Liver (tissue), 8 donors: ENCODE measurements at regions not wholly inside any gene's neighbourhood (a gene's known extent, or its start where the extent isn't known, plus 50 kb on each side); places are given as distances from the start of the nearest gene placed in this dataset.

ENCODE experiments used
- DNase-seq: peaks from one replicate; pipeline ENCODE4 v3.0.0-alpha.2; 2017; ENCODE audit warnings: low spot score
- H3K27ac ChIP-seq, 2 donors: one replicate each; pipeline ENCODE4 v1.7.0; 2013; ENCODE audit warnings: inconsistent platforms in 2 of 2, low read length in 2 of 2, control low read depth in 1 of 2, low read depth in 1 of 2, mild to moderate bottlenecking in 1 of 2
- H3K27me3 ChIP-seq, 4 donors: one replicate each; pipeline versions ENCODE4 v1.6.1 to v1.7.0; 2013; ENCODE audit warnings: low read length in 3 of 4, inconsistent platforms in 1 of 4, mild to moderate bottlenecking in 1 of 4, moderate library complexity in 1 of 4; ENCODE audit not compliant: control insufficient read depth in 4 of 4, insufficient read depth in 4 of 4
- H3K36me3 ChIP-seq, 4 donors: one replicate each; pipeline versions ENCODE4 v1.6.1 to v1.7.0; 2013; ENCODE audit warnings: low read length in 3 of 4, mild to moderate bottlenecking in 3 of 4, low read depth in 1 of 4, moderate library complexity in 1 of 4; ENCODE audit not compliant: control insufficient read depth in 4 of 4, insufficient read depth in 3 of 4
- H3K4me1 ChIP-seq, 4 donors: one replicate each; pipeline versions ENCODE4 v1.6.1 to v1.7.0; 2013; ENCODE audit warnings: low read length in 3 of 4, mild to moderate bottlenecking in 3 of 4, moderate library complexity in 1 of 4; ENCODE audit not compliant: control insufficient read depth in 4 of 4, insufficient read depth in 4 of 4
- H3K4me3 ChIP-seq, 3 donors: one replicate each; pipeline versions ENCODE4 v1.6.1 to v1.7.0; 2013; ENCODE audit warnings: low read length in 3 of 3, control low read depth in 1 of 3, low read depth in 1 of 3, mild to moderate bottlenecking in 1 of 3
- H3K9ac ChIP-seq, 2 donors: one replicate each; pipeline ENCODE4 v1.7.0; 2013; ENCODE audit warnings: low read length in 2 of 2, mild to moderate bottlenecking in 2 of 2, moderate library complexity in 2 of 2, control low read depth in 1 of 2, low read depth in 1 of 2
- H3K9me3 ChIP-seq, 4 donors: one replicate each; pipeline versions ENCODE4 v1.6.1 to v1.7.0; 2013; ENCODE audit warnings: low read length in 3 of 4; ENCODE audit not compliant: control insufficient read depth in 4 of 4
- CTCF ChIP-seq: fragments of 150-350 bp; IDR thresholded peaks from 2 replicates; pipeline ENCODE4 v1.5.1; 2017; ENCODE audit warnings: improper control_type of control experiment, low read depth, low read length; ENCODE audit not compliant: missing input control
- EGR1 ChIP-seq, 2 donors: IDR thresholded peaks; 2 replicates each; pipeline ENCODE4 v1.6.1; 2016 to 2018; ENCODE audit warnings: antibody characterized with exemption in 2 of 2, low read depth in 2 of 2
- FOXA1 ChIP-seq: IDR thresholded peaks from 2 replicates; pipeline ENCODE4 v1.6.1; 2016; ENCODE audit warnings: antibody characterized with exemption
- FOXA2 ChIP-seq: IDR thresholded peaks from 2 replicates; pipeline ENCODE4 v1.6.1; 2016; ENCODE audit warnings: antibody characterized with exemption
- HNF4A ChIP-seq, 2 donors: conservative IDR thresholded peaks; 2 replicates each; pipeline ENCODE4 v1.6.1; 2016; ENCODE audit warnings: antibody characterized with exemption in 2 of 2, mild to moderate bottlenecking in 2 of 2
- HNF4G ChIP-seq: IDR thresholded peaks from 2 replicates; pipeline ENCODE4 v1.6.1; 2016; ENCODE audit warnings: antibody characterized with exemption
- JUND ChIP-seq, 2 donors: IDR thresholded peaks; 2 replicates each; pipeline ENCODE4 v1.6.1; 2016; ENCODE audit warnings: antibody characterized with exemption in 2 of 2
- NR2F2 ChIP-seq: IDR thresholded peaks from 2 replicates; pipeline ENCODE4 v1.6.1; 2016; ENCODE audit warnings: antibody characterized with exemption
- SP1 ChIP-seq: IDR thresholded peaks from 2 replicates; pipeline ENCODE4 v1.6.1; 2018; ENCODE audit warnings: antibody characterized with exemption, mild to moderate bottlenecking
- YY1 ChIP-seq: IDR thresholded peaks from 2 replicates; pipeline ENCODE4 v1.6.1; 2016; ENCODE audit warnings: antibody characterized with exemption, mild to moderate bottlenecking
- ZBTB33 ChIP-seq: IDR thresholded peaks from 2 replicates; pipeline ENCODE4 v1.6.1; 2016; ENCODE audit warnings: antibody characterized with exemption
- WGBS: extraction: QIAGEN DNeasy Blood & Tissue Kit; methylation state at CpG from one replicate; pipeline ENCODE4 v1.1.7; 2013; 5-methylcytosine and 5-hydroxymethylcytosine counted together
- TF ChIP-seq, protein P1 (sequence below): IDR thresholded peaks from 2 replicates; pipeline ENCODE4 v1.6.1; 2016; ENCODE audit warnings: antibody characterized with exemption, mild to moderate bottlenecking
- TF ChIP-seq, protein P2 (sequence below): IDR thresholded peaks from 2 replicates; pipeline ENCODE4 v1.6.1; 2016; ENCODE audit warnings: antibody characterized with exemption
- donor health status: healthy.
- donor health status: healthy.
- donor health status: healthy.
- donor health status: healthy.
- donor health status: healthy.

DNA sequence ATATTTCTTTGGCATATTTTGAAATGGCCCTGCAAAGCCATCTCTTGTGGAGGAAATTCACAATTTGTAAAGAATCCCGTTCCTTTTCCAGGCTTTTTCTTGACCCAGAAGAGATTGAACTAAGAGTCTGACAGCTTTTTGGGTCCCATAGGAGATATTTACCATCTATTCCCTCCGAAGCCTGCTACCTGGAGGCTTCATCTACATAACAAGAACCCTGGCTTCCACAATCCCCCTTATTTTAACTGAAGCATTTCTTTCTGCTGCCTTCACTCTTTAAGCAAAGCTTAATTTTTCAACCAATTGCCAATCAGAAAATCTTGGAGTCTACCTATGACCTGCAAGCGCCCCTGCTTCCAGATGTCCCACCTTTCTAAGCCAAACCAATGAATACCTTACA, 248.1 kb upstream of the GADL1 start:
- TF ChIP-seq, protein P1, sequence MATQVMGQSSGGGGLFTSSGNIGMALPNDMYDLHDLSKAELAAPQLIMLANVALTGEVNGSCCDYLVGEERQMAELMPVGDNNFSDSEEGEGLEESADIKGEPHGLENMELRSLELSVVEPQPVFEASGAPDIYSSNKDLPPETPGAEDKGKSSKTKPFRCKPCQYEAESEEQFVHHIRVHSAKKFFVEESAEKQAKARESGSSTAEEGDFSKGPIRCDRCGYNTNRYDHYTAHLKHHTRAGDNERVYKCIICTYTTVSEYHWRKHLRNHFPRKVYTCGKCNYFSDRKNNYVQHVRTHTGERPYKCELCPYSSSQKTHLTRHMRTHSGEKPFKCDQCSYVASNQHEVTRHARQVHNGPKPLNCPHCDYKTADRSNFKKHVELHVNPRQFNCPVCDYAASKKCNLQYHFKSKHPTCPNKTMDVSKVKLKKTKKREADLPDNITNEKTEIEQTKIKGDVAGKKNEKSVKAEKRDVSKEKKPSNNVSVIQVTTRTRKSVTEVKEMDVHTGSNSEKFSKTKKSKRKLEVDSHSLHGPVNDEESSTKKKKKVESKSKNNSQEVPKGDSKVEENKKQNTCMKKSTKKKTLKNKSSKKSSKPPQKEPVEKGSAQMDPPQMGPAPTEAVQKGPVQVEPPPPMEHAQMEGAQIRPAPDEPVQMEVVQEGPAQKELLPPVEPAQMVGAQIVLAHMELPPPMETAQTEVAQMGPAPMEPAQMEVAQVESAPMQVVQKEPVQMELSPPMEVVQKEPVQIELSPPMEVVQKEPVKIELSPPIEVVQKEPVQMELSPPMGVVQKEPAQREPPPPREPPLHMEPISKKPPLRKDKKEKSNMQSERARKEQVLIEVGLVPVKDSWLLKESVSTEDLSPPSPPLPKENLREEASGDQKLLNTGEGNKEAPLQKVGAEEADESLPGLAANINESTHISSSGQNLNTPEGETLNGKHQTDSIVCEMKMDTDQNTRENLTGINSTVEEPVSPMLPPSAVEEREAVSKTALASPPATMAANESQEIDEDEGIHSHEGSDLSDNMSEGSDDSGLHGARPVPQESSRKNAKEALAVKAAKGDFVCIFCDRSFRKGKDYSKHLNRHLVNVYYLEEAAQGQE = no peak
- TF ChIP-seq, protein P2, sequence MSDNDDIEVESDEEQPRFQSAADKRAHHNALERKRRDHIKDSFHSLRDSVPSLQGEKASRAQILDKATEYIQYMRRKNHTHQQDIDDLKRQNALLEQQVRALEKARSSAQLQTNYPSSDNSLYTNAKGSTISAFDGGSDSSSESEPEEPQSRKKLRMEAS = no peak
- TF ChIP-seq EGR1 (IDR thresholded peaks at IDR 0.05; ENCODE audit: low read depth in 2 of 2) (no peak), JUND (IDR thresholded peaks at IDR 0.05) (no peak), ZBTB33 (no peak), HNF4A (conservative IDR thresholded peaks at IDR 0.05) (no peak)
- H3K36me3 ChIP-seq = no peaks in the 10 kb centered on the region
- peaks cover 0 to 2% (median 0%) of the 10 kb centered on the region in 4 donors for H3K9me3 ChIP-seq
- no peak overlapping the region for H3K27ac ChIP-seq
- H3K4me1 ChIP-seq = no peaks in the 10 kb centered on the region
- WGBS = 87% methylated on average over 3 of the region's 3 CpGs
- no peak overlapping the region for H3K4me3 ChIP-seq
- no peak for DNase-seq
- H3K9ac ChIP-seq = no peak overlapping the region
- no peaks in the 10 kb centered on the region for H3K27me3 ChIP-seq

DNA sequence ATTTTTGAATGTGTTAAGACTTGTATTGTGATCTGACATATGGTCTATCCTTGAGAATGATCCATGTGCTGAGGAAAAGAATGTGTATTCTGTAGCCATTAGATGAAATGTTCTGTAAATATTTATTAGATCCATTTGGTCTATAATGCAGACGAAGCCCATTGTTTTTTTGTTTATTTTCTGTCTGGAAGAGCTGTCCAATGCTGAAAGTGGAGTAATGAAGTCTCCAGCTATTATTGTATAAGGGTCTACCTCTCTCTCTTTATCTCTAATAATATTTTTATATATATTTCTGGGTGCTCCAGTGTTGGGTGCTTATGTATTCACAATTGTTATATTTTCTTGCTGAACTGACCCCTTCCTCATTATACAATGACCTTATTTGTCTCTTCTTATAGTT, 250.6 kb upstream of the GADL1 start:
- TF ChIP-seq, protein P2 = no peak
- no peak for TF ChIP-seq YY1
- no peak for TF ChIP-seq CTCF
- no peak for TF ChIP-seq FOXA2
- H3K27me3 ChIP-seq = no peaks in the 10 kb centered on the region
- H3K4me3 ChIP-seq = no peak overlapping the region
- H3K27ac ChIP-seq = no peak overlapping the region
- H3K4me1 ChIP-seq = no peaks in the 10 kb centered on the region
- WGBS = 62% methylated on average over 1 of the region's 1 CpG
- H3K9ac ChIP-seq = no peak overlapping the region
- H3K9me3 ChIP-seq = peaks cover 0 to 2% (median 0%) of the 10 kb centered on the region in 4 donors
- no peaks in the 10 kb centered on the region for H3K36me3 ChIP-seq
- DNase-seq = no peak

GRCh38 chr3:31147550-31147949, 253.1 kb upstream of the GADL1 start:
- no peaks in the 10 kb centered on the region for H3K27me3 ChIP-seq
- no peak overlapping the region for H3K4me3 ChIP-seq
- H3K27ac ChIP-seq = no peak overlapping the region
- H3K9me3 ChIP-seq = peaks cover 0 to 2% (median 0%) of the 10 kb centered on the region in 4 donors
- H3K4me1 ChIP-seq = no peaks in the 10 kb centered on the region
- 93% methylated on average over 2 of the region's 2 CpGs for WGBS
- TF ChIP-seq CTCF (no peak), JUND (IDR thresholded peaks at IDR 0.05) (no peak), NR2F2 (no peak), HNF4G (no peak), FOXA1 (no peak), SP1 (no peak)
- no peak for DNase-seq
- H3K36me3 ChIP-seq = no peaks in the 10 kb centered on the region
- H3K9ac ChIP-seq = no peak overlapping the region
